HCT116 (cell line): ENCODE measurements at regions not wholly inside any gene's neighbourhood (a gene's known extent, or its start where the extent isn't known, plus 50 kb on each side); places are given as distances from the start of the nearest gene placed in this dataset.

Experiments
- CTCF ChIP-seq, 3 experiments: fragments of 200-600 bp in 1 of 3; sonication (generic) in 1 of 3; IDR thresholded peaks in 2 of 3; conservative IDR thresholded peaks in 1 of 3; 2 replicates each; pipeline ENCODE4 v1.5.1; 2012 to 2017; ENCODE audit warnings: low read depth in 2 of 3, low read length in 2 of 3, antibody characterized with exemption in 1 of 3, borderline replicate concordance in 1 of 3, control low read depth in 1 of 3, mild to moderate bottlenecking in 1 of 3, mixed read lengths in 1 of 3, mixed run types in 1 of 3, moderate library complexity in 1 of 3; ENCODE audit not compliant: insufficient read depth in 1 of 3
- EZH2phosphoT487 ChIP-seq: fragments of 200-600 bp; IDR thresholded peaks from 2 replicates; pipeline ENCODE4 v1.6.1; 2018; ENCODE audit warnings: antibody characterized with exemption, borderline replicate concordance
- POLR2A ChIP-seq: IDR thresholded peaks from 2 replicates; pipeline ENCODE4 v1.7.0; 2011; ENCODE audit warnings: borderline replicate concordance; ENCODE audit not compliant: insufficient read depth, insufficient read length; ENCODE audit errors: extremely low read depth
- POLR2AphosphoS5 ChIP-seq: IDR thresholded peaks from 2 replicates; pipeline ENCODE4 v1.6.1; 2011; ENCODE audit warnings: mild to moderate bottlenecking, low read depth, low read length, moderate library complexity
- TF ChIP-seq, protein P1 (sequence below): IDR thresholded peaks from 2 replicates; pipeline ENCODE4 v1.6.1; 2012; ENCODE audit warnings: low read depth

DNA sequence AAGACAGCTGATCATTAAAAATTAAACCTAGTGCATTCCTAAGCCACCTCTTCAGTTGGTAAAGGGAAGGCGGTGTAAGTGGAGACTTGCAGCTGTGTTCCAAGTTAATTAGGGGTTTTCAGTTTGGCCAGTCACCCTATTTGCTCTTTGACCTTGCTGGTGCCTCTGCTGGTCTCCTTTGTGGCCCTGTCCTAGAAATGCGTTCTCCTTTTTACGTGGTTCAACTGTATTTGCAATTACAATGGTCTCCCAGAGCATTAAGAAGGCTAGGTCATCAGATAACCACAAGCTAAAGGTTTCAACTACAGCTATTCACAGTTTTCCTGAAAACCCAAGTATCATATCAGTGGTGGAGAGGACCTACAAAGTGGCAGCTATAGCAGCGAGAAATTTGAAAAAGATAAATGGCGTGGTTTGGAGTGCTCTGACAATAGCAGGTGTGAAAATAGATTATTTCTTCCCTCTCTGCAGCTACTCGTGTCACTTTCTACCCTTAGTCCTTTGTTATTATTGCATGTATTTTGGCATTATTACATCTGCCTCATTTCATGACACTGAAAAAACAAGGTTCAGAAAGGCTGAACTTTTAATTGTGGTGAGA lies 203.5 kb upstream of the TBC1D5 start:
- TF ChIP-seq, protein P1, sequence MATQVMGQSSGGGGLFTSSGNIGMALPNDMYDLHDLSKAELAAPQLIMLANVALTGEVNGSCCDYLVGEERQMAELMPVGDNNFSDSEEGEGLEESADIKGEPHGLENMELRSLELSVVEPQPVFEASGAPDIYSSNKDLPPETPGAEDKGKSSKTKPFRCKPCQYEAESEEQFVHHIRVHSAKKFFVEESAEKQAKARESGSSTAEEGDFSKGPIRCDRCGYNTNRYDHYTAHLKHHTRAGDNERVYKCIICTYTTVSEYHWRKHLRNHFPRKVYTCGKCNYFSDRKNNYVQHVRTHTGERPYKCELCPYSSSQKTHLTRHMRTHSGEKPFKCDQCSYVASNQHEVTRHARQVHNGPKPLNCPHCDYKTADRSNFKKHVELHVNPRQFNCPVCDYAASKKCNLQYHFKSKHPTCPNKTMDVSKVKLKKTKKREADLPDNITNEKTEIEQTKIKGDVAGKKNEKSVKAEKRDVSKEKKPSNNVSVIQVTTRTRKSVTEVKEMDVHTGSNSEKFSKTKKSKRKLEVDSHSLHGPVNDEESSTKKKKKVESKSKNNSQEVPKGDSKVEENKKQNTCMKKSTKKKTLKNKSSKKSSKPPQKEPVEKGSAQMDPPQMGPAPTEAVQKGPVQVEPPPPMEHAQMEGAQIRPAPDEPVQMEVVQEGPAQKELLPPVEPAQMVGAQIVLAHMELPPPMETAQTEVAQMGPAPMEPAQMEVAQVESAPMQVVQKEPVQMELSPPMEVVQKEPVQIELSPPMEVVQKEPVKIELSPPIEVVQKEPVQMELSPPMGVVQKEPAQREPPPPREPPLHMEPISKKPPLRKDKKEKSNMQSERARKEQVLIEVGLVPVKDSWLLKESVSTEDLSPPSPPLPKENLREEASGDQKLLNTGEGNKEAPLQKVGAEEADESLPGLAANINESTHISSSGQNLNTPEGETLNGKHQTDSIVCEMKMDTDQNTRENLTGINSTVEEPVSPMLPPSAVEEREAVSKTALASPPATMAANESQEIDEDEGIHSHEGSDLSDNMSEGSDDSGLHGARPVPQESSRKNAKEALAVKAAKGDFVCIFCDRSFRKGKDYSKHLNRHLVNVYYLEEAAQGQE, result no peak
- TF ChIP-seq POLR2A (no peak), CTCF (IDR thresholded peaks at IDR 0.05 in 2 of 3, conservative IDR thresholded peaks at IDR 0.05 in 1 of 3; ENCODE audit: borderline replicate concordance in 1 of 3, insufficient read depth in 1 of 3, low read depth in 2 of 3, low read length in 2 of 3) (no peak), POLR2AphosphoS5 (no peak), EZH2phosphoT487 (no peak)
